ENCODE measurements at regions not wholly inside any gene's neighbourhood (a gene's known extent, or its start where the extent isn't known, plus 50 kb on each side); places are given as distances from the start of the nearest gene placed in this dataset.
"Not testable (repeated sequence)": the region's sequence is repeated elsewhere in the genome, so short reads cannot be mapped to it uniquely, and the experiment has no call there.

DNA sequence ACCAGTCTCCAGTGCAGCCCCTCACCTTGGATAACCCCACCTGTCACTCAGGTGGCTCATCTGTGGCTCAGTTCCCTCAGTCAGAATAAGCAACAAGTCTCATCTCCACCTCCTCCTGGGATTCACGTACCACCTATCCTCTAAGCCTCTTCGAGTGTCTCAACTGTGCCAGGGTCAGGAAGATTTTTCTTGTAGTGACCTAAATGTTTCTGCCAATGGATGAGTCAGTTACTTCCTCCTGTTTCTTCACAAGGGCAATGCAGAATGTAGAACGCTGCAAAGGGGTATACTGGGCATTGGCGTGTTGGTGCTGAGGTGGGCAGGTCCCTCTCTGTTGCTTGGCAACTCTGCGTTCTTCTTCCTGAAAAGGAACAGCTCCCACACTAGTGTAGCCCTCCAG is 213.3 kb upstream of the CXCR4 start:
- no peak for DNase-seq (ENCODE audit: extremely low read depth in 1 of 2, low read depth in 1 of 2)

DNA sequence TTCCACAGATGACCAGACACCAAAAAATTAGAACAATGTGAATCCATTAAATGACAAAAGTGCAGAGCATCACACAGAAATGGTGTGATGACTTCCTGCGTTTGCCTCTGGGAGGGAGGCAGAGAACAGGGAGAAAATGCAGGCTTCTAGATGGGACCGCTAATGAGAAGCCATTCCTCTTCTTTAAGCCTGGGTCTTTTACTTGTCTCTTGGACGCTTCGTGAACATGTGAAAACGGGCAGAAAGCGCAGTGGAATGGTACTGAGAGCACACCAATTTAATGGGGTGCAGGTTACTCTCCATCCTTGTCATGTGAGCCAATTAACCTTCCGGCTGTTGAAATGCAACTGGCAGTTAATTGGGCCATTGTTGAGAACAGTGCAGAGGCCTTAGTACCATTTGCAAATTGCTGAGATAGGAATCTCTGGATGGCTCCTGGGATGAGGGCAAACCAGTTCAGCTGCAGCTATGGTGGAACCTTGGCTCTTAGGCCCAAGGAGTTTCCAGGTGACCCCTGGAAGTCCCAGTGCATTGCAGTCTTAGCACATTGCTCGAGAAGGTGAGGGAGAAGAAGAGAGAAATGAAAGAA is 210.4 kb upstream of the CXCR4 start:
- DNase-seq (ENCODE audit: extremely low read depth in 1 of 2, low read depth in 1 of 2), result no peak

GRCh38 chr2:136327162-136327852 is 209.4 kb upstream of the CXCR4 start:
- peak; percentile 49 to 91 for DNase-seq (ENCODE audit: extremely low read depth in 1 of 2, low read depth in 1 of 2)

DNA sequence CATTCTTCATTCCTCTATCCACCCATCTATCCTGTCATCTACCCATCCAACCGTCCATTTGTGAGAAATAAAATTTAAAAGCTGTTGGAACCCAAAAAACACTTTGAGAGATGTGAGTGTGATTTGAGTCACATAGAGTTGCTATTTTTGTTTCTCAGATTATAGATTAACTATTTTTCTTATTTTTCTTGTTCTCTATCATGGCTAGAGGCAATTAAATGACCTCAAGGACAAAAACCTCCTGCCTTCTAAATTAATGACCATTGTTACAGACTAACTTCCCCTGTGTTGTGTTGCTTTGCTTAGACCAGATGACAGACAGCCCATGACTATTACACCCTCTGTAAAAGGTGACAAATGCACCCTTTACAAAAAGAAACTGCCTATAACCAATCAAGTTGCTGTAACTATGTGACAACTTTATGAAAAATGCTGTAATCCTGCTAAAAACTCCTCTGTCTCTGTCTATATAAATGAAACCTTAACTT is 207.9 kb upstream of the CXCR4 start:
- no peak for DNase-seq (ENCODE audit: extremely low read depth in 1 of 2, low read depth in 1 of 2)

DNA sequence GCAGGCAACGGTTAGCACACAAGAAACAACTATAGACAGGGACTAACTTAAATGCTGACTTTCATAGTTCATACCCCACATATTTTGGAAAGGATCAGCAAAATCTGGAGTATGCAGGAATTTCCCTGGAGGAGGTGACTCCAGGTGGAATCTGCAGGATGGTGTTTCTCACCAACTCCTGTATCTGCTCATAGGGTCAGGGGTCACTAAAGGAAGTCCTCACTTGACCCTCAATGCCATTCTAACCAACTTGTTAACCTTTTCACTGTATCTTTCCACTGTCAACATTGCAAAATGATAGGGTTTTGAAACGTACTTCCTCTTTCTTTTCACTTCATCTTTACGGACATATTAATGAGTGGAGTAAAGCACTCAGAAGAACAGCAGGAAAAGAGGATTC is 207.0 kb upstream of the CXCR4 start:
- no peak for DNase-seq (ENCODE audit: extremely low read depth in 1 of 2, low read depth in 1 of 2)

GRCh38 chr2:136323935-136324334 is 206.0 kb upstream of the CXCR4 start:
- DNase-seq (ENCODE audit: extremely low read depth in 1 of 2, low read depth in 1 of 2), result no peak

GRCh38 chr2:136323195-136323594 is 205.2 kb upstream of the CXCR4 start:
- no peak for DNase-seq (ENCODE audit: extremely low read depth in 1 of 2, low read depth in 1 of 2)

DNA sequence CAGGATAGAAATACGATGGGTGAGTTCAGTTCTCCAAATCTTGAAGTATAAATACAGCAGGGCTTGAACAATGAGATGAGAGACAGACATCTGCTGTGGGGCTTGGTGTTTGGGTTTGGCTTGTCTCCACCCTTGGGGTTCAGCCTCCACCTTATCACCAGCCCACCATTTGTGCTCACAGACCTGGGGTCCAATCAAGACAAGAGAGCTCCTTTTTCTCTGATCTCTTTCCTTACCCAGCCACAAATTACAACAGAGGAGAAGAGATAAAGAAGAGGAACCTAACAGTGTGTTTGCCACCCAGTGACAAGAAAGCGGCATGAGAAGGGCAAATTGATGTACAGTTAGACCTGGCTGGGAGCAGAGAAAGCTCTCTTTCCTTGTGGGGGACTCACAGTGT is 204.5 kb upstream of the CXCR4 start:
- no peak for DNase-seq (ENCODE audit: extremely low read depth in 1 of 2, low read depth in 1 of 2)

GRCh38 chr2:136319651-136320050 is 201.7 kb upstream of the CXCR4 start:
- DNase-seq (ENCODE audit: extremely low read depth in 1 of 2, low read depth in 1 of 2), result no peak

DNA sequence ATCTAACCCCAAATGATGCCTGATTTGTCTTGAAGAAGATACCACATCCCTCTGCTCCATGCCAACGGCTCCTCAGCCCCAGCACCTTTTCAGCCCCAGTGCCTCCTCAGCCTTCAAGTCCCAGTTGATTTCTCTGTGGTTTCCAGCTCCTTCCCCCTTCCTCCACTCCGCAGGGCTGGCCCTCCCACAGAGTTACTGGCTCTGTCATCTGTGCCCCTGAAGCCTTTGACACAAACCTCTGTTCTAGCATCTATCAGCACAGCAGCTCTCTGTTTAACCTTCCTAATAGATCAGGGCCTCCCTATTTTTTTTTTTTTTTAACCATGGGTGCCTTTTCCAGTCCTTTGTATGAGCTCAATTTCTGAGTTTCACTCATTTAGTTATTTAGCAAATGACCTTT is 201.3 kb upstream of the CXCR4 start:
- peak in 1 of 2 donors; percentile 59 for DNase-seq (ENCODE audit: extremely low read depth in 1 of 2, low read depth in 1 of 2)

DNA sequence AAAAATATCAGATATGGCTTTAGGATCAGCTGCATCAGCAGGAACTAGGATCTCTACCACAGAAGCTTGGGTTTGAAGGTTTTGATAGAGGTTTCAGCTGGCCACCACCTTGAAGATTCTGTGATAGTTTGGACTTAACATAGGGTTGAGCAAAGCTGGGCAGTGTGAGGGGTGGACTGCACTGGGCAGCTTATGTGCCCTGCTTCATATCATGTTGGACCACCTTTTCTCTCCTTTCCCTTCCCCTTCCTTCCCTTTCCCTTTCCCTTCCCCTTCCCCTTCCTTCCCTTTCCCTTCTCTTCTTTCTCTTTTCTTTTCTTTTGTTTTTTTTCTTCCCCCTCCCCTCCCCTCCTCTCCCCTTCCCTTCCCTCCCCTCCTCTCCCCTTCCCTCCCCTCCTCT is 196.3 kb upstream of the CXCR4 start:
- no peak for DNase-seq (ENCODE audit: extremely low read depth in 1 of 2, low read depth in 1 of 2)

- DNase-seq (ENCODE audit: extremely low read depth in 1 of 2, low read depth in 1 of 2), result not testable (repeated sequence)
These were observed 194.6 kb upstream of the CXCR4 start for GRCh38 chr2:136312568-136312967.

GRCh38 chr2:136310797-136311603 is 193.1 kb upstream of the CXCR4 start:
- DNase-seq (ENCODE audit: extremely low read depth in 1 of 2, low read depth in 1 of 2), result peak in 1 of 2 donors; percentile 26

GRCh38 chr2:136310005-136310495 is 192.1 kb upstream of the CXCR4 start:
- DNase-seq (ENCODE audit: extremely low read depth in 1 of 2, low read depth in 1 of 2), result peak in 1 of 2 donors; percentile 29

DNA sequence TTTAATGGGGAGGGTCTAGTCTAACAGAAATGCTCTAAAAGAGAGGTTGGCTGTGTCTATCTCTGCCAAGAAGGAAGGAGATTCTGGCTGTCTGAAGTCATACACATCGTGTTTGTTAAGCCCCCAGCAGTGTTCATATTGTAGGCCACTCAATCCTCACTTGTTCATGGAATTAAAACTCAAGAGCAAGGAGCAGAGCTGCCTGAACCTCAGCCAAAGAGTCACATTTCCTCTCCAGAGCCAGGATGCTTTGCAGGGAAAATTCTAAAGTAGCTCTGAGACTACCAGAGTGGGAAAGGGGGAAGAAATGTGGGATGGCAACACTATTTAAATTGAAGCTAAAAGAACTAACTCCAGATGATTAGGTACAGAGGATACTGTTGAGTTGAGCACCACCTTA is 190.7 kb upstream of the CXCR4 start:
- no peak for DNase-seq (ENCODE audit: extremely low read depth in 1 of 2, low read depth in 1 of 2)

DNA sequence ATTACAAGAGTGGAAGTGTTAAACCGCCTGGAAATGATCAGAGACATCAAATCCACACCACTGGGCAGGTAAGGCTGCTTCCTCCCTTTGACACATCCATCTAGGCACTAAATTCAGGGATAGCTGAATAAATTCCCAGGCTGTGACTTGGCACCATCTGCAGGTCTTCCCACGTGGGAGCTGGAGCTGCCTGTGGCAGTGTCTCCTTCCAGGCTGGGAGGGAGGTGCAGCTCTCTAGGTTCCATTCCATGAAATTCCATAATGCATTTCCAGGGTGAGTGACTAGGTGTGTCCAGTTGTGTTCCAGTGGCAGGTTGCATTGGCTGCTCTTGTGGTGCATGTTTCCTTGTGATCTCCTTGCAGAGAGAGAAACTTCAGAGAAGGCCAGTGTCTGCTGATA is 188.9 kb upstream of the CXCR4 start:
- no peak for DNase-seq (ENCODE audit: extremely low read depth in 1 of 2, low read depth in 1 of 2)

DNA sequence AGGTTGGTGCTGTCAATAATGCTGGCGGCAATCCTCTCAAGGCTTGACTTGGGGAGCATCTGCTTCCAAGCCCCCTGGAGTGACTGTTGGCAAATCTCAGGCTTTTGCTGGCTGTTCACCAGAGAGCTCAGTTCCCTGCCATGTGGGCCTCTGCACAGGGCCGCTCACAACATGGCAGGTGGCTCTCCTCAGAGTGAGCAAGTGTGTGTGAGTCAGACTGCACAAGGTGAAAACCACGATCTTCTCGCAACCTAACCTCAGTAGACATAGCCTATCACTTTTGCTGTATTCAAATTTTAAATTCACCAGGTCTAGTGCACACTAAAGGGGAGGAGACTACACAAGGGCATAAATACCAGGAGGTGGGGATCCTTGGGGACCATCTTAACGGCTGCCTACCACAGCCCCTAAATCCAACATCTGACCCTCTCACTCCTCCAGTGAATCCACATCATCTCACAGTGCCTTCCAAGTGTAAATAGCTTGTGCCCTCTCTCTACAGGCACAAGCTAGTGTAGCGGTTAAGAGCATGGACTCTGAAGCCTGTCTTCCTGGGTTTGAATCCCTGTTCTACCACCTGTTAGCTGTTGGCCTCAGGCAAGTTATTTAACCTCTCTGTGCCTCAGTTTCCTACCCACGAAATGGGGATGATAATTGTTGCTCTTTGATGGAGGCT is 187.7 kb upstream of the CXCR4 start:
- DNase-seq (ENCODE audit: extremely low read depth in 1 of 2, low read depth in 1 of 2), result peak in 1 of 2 donors; percentile 78

DNA sequence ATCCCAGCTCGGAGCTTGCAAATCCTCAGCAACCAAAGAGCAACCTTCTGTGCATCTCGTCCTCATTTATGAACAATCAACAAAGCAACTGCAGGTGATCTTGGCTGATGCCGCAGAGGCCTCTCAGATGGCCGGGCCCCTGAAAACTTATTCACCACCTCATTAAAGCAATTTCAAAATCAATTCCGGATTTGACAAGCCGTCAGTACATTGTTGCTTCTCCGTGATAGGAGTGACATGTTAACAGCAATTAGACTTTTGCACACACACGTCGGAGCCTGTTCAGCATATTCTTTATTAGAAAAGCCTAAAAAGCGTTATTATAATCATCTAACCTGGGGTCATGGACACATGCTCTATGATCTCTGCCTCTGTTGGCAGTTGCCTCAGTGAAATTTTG is 183.1 kb upstream of the CXCR4 start:
- no peak for DNase-seq (ENCODE audit: extremely low read depth in 1 of 2, low read depth in 1 of 2)

DNA sequence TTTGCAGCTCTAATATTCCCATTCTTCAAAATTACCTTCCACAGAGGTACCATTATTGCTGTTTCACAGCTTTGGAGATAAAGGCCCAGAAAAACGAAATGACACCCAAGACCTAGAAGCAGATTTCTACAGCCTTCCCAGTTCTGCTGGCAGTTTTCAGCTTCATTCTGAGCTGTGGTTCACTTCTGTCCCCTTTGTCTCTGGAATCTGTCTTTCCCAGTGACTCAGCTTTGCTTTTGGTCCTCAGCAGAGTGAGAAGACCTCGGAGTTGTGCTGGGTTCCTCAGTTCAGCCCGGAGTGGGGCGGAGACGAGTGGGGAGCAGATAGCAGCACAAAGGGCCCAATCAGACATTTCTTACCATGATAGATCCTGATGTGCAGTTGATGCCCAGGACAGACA is 180.7 kb upstream of the CXCR4 start:
- no peak for DNase-seq (ENCODE audit: extremely low read depth in 1 of 2, low read depth in 1 of 2)

DNA sequence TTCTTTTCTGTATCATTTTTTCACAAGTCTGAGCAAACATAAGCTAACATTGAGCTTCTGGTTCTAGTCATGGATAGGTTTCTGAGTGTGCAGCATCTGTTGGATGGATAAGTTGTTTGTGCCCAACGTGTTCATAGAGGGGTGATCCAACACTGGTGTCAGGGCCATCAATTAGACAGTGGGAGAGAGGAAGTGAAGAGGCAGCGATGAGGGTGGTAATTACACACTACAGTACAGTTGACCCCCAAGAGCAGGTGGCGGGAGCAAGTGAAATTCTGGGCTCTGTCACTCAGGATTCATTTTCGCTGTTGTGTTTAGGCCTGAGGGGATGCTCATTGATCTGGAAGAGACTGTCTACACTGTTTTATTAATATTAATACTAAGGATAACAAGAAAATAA is 180.0 kb upstream of the CXCR4 start:
- no peak for DNase-seq (ENCODE audit: extremely low read depth in 1 of 2, low read depth in 1 of 2)

GRCh38 chr2:136297312-136297711 is 179.4 kb upstream of the CXCR4 start:
- no peak for DNase-seq (ENCODE audit: extremely low read depth in 1 of 2, low read depth in 1 of 2)

All from stimulated activated CD8-positive, alpha-beta memory T cell treated with anti-CD3 and anti-CD28 coated beads, Interleukin-7, amount 100 ng/mL, for 48 hours (primary cell).